H54 (cell line): ENCODE measurements at regions not wholly inside any gene's neighbourhood (a gene's known extent, or its start where the extent isn't known, plus 50 kb on each side); places are given as distances from the start of the nearest gene placed in this dataset.

ENCODE experiments used
- DNase-seq: peaks from one replicate; pipeline ENCODE4 v3.0.0; 2011; ENCODE audit warnings: low spot score, mixed read lengths; ENCODE audit not compliant: insufficient read length
- FAIRE-seq: peaks from 3 replicates; lab custom pipeline; 2011; peaks lifted over from hg19 to GRCh38; lab: Jason Lieb, UNC
- POLR2A ChIP-seq: IDR thresholded peaks from 2 replicates; pipeline ENCODE4 v1.6.1; 2011; ENCODE audit warnings: low read depth, mild to moderate bottlenecking, low read length

GRCh38 chr10:130361351-130362105, 225.3 kb downstream of the GLRX3 start:
- TF ChIP-seq POLR2A: no peak
- FAIRE-seq: no peak

GRCh38 chr10:130362308-130362761, 226.1 kb downstream of the GLRX3 start:
- no peak for TF ChIP-seq POLR2A
- no peak for DNase-seq
- FAIRE-seq: no peak

More at GRCh38 chr10:130361351-130362105, 225.3 kb downstream of the GLRX3 start:
- no peak for DNase-seq

- TF ChIP-seq POLR2A: no peak
- DNase-seq: no peak
- no peak for FAIRE-seq
These were observed 226.9 kb downstream of the GLRX3 start for GRCh38 chr10:130363051-130363450.

GRCh38 chr10:130363899-130364445, 227.8 kb downstream of the GLRX3 start:
- DNase-seq (no peak), FAIRE-seq (no peak)
- no peak for TF ChIP-seq POLR2A

GRCh38 chr10:130364631-130365411, 228.6 kb downstream of the GLRX3 start:
- no peak for DNase-seq
- FAIRE-seq: no peak
- no peak for TF ChIP-seq POLR2A

- DNase-seq: no peak
- TF ChIP-seq POLR2A: no peak
- FAIRE-seq: no peak
These were observed 232.8 kb downstream of the GLRX3 start for GRCh38 chr10:130368761-130369560.

GRCh38 chr10:130369645-130370381, 233.6 kb downstream of the GLRX3 start:
- no peak for TF ChIP-seq POLR2A
- FAIRE-seq (no peak), DNase-seq (no peak)

GRCh38 chr10:130370721-130371120, 234.5 kb downstream of the GLRX3 start:
- no peak for DNase-seq
- no peak for TF ChIP-seq POLR2A
- no peak for FAIRE-seq

GRCh38 chr10:130371156-130371555, 235.0 kb downstream of the GLRX3 start:
- FAIRE-seq: no peak
- no peak for TF ChIP-seq POLR2A
- DNase-seq: no peak

GRCh38 chr10:130371666-130372065, 235.5 kb downstream of the GLRX3 start:
- no peak for DNase-seq
- FAIRE-seq: no peak
- no peak for TF ChIP-seq POLR2A

GRCh38 chr10:130372222-130372621, 236.0 kb downstream of the GLRX3 start:
- FAIRE-seq: no peak
- no peak for TF ChIP-seq POLR2A
- DNase-seq: no peak

- FAIRE-seq (no peak), DNase-seq (no peak)
- TF ChIP-seq POLR2A: no peak
These were observed 236.7 kb downstream of the GLRX3 start for GRCh38 chr10:130372866-130373265.

- FAIRE-seq: no peak
- no peak for TF ChIP-seq POLR2A
- DNase-seq: no peak
These were observed 241.9 kb downstream of the GLRX3 start for GRCh38 chr10:130377986-130378540.
